AG04450 (cell line): ENCODE measurements at regions not wholly inside any gene's neighbourhood (a gene's known extent, or its start where the extent isn't known, plus 50 kb on each side); places are given as distances from the start of the nearest gene placed in this dataset.

Experiments used
- CTCF ChIA-PET: fragments of 300-600, 350-600 bp; formaldehyde crosslinking; extraction: SDS; loops from one replicate; lab custom pipeline; 2022; ENCODE audit warnings: antibody characterized with exemption, inconsistent platforms; lab: Charles Lee
- POLR2A ChIA-PET: fragments of 350-600 bp; formaldehyde crosslinking; extraction: SDS; loops from one replicate; lab custom pipeline; 2021; ENCODE audit warnings: antibody characterized with exemption, inconsistent platforms; lab: Yijun Ruan, JAX
- DNase-seq: peaks from one replicate; pipeline ENCODE4 v3.0.0-alpha.2; 2011; ENCODE audit warnings: low read depth, low spot score
- H3K27ac ChIP-seq: one replicate; pipeline ENCODE4 v1.5.1; 2012; ENCODE audit warnings: low read depth, low read length, control low read depth
- H3K27me3 ChIP-seq: one replicate; pipeline ENCODE4 v1.6.0; 2012; ENCODE audit warnings: low read length; ENCODE audit not compliant: control insufficient read depth, insufficient read depth
- H3K4me3 ChIP-seq: 2 replicates; pipeline ENCODE4 v1.5.1; 2011; ENCODE audit warnings: mild to moderate bottlenecking, low read depth, low read length, control low read depth
- H3K9me3 ChIP-seq: 2 replicates; pipeline ENCODE4 v1.5.1; 2012; ENCODE audit warnings: low read length; ENCODE audit not compliant: control insufficient read depth, insufficient read depth
- TF ChIP-seq, protein P1 (sequence below): IDR thresholded peaks from 2 replicates; pipeline ENCODE4 v1.5.1; 2011; ENCODE audit warnings: low read depth, low read length, control low read depth, inconsistent platforms

DNA sequence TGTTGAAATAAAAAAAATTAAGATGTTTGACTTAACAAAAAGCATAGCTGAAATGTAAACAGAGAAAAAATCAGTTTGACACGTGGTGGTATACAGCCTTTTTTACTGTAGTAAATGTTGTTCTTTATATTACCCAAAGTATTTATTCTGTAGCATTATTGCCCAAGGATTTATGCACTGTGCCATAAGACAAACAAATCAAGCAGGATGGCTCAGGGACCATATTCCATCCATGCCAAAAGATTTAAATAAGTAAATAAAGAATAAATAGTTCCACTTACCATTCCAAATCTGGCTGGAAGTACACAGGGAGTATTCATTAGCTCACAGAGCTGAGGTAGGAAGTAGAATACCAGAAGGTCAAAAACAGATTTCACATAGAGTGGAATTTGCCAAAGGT is 666.7 kb upstream of the CADM2 start:
- H3K27ac ChIP-seq = no peak overlapping the region
- TF ChIP-seq, protein P1, sequence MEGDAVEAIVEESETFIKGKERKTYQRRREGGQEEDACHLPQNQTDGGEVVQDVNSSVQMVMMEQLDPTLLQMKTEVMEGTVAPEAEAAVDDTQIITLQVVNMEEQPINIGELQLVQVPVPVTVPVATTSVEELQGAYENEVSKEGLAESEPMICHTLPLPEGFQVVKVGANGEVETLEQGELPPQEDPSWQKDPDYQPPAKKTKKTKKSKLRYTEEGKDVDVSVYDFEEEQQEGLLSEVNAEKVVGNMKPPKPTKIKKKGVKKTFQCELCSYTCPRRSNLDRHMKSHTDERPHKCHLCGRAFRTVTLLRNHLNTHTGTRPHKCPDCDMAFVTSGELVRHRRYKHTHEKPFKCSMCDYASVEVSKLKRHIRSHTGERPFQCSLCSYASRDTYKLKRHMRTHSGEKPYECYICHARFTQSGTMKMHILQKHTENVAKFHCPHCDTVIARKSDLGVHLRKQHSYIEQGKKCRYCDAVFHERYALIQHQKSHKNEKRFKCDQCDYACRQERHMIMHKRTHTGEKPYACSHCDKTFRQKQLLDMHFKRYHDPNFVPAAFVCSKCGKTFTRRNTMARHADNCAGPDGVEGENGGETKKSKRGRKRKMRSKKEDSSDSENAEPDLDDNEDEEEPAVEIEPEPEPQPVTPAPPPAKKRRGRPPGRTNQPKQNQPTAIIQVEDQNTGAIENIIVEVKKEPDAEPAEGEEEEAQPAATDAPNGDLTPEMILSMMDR = no peak
- CTCF ChIA-PET = no interaction called here
- no peak overlapping the region for H3K4me3 ChIP-seq
- POLR2A ChIA-PET = no interaction called here
- H3K9me3 ChIP-seq = no peaks in the 10 kb centered on the region
- H3K27me3 ChIP-seq = no peaks in the 10 kb centered on the region
- DNase-seq = no peak

DNA sequence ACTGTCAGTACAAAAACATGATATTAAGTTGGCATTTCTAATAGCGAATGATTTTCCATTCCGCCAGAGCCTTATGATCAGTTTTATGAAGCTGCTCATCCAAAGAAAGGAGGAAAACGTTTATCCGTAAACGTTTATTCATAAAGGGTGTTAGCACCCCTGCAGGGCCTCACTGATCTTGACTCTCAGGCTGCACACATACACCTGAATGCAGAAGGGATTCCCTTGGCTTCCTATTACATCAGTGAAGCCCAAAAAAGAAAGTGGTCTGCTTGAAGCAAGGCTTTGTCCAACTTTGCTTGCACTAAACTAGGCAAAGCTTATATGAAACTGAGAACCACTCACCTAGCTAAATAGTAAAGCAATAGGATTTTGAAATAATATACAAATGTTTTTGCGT is 659.5 kb upstream of the CADM2 start:
- H3K27me3 ChIP-seq = no peaks in the 10 kb centered on the region
- no peak for DNase-seq
- CTCF ChIA-PET = no interaction called here
- H3K27ac ChIP-seq = no peak overlapping the region
- H3K4me3 ChIP-seq = no peak overlapping the region
- H3K9me3 ChIP-seq = no peaks in the 10 kb centered on the region
- TF ChIP-seq, protein P1 = no peak
- POLR2A ChIA-PET = no interaction called here

DNA sequence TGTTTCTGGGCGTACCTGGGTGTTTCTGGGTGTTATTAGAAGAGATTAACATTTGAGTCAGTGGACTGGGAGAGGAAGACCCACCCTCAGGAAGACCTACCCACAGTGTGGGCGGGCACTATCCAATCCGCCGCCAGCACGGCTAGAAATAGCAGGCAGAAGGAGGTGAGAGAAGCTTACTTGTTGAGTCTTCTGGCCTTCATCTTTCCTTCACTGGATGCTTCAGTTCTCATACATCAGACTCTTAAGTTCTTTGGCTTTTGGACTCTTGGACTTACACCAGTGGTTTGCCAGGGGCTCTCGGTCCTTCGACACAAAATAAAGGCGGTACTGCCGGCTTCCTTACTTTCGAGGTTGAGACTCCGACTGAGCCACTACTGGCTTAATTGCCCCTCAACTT is 654.6 kb upstream of the CADM2 start:
- Histone ChIP-seq H3K27me3 (no peaks in the 10 kb centered on the region), H3K27ac (no peak overlapping the region), H3K4me3 (no peak overlapping the region), H3K9me3 (peaks cover 4% of the 10 kb centered on the region; the same call in 1 of the 2 replicates)
- TF ChIP-seq, protein P1 = no peak
- ChIA-PET CTCF (no interaction called here), POLR2A (no interaction called here)
- no peak for DNase-seq

DNA sequence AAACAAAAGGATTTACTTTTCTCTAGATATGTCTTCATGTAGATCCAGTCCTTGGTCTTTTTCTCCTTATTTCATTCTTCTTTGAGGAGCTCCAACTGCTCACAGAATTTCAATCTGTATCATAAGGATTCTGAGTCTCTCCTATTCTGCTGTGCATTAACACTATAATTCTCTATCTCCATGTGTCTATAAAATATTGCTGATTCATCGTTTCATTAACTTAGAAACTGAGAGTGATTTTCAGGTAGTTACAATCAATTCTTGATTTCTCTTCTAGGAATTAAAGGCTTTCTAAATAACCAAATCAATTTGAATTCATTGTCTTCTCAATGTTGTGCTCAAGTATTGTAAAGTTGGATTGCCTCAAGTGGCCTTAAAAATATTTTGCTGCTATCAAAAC is 651.5 kb upstream of the CADM2 start:
- peaks cover 4% of the 10 kb centered on the region; the same call in 1 of the 2 replicates for H3K9me3 ChIP-seq
- no peak overlapping the region for H3K27ac ChIP-seq
- no peak overlapping the region for H3K4me3 ChIP-seq
- ChIA-PET CTCF (no interaction called here), POLR2A (no interaction called here)
- TF ChIP-seq, protein P1 = no peak
- no peak for DNase-seq
- no peaks in the 10 kb centered on the region for H3K27me3 ChIP-seq

DNA sequence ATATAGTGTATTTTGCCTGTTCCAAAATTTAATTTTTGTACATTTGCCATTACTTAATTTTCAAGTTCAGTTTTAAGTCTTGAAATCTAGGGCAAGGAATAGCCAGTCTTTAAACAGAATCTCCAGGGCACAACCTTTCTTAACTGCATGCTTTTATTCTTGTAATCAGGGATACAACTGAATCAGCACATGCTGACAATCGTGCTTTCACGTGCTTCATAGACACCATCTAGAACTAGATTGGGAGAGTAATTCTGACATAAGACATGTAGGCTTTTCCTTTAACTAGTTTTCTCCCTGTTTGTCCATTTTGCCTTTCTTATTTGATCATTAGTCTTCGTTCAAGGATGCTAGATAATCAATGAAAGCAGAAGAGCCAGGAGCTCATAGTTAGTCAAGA is 650.4 kb upstream of the CADM2 start:
- TF ChIP-seq, protein P1 = no peak

More for the DNA sequence above, 650.4 kb upstream of the CADM2 start:
- H3K9me3 ChIP-seq = peaks cover 4% of the 10 kb centered on the region; the same call in 1 of the 2 replicates
- no peak for DNase-seq
- H3K27me3 ChIP-seq = no peaks in the 10 kb centered on the region
- H3K27ac ChIP-seq = no peak overlapping the region
- H3K4me3 ChIP-seq = no peak overlapping the region
- ChIA-PET POLR2A (no interaction called here), CTCF (no interaction called here)
